GM23338 (cell line): ENCODE measurements at regions not wholly inside any gene's neighbourhood (a gene's known extent, or its start where the extent isn't known, plus 50 kb on each side); places are given as distances from the start of the nearest gene placed in this dataset.

Experiments used
- ATAC-seq: fragments of 200-7000 bp; cut with Tn5 transposase; 3 replicates; pipeline ENCODE4 v1.9.1; 2020
- DNase-seq: peaks from one replicate; pipeline ENCODE4 v3.0.0-alpha.2; 2015; ENCODE audit warnings: low spot score
- H2AFZ ChIP-seq: fragments of 200-600 bp; sonication (generic); 2 replicates; pipeline ENCODE4 v1.8.0; 2016; ENCODE audit warnings: antibody characterized with exemption, mild to moderate bottlenecking, moderate library complexity
- H3F3A ChIP-seq: fragments of 200-600 bp; sonication (generic); replicated peaks from 2 replicates; pipeline ENCODE4 v1.8.0; 2017; ENCODE audit warnings: antibody characterized with exemption, mixed run types, low read depth
- H3K27ac ChIP-seq: fragments of 200-600 bp; sonication (generic); 2 replicates; pipeline ENCODE4 v1.6.1; 2016; ENCODE audit warnings: low read depth
- H3K27me3 ChIP-seq: fragments of 200-600 bp; sonication (generic); 2 replicates; pipeline ENCODE4 v1.8.0; 2016; ENCODE audit warnings: mild to moderate bottlenecking, mixed run types, moderate library complexity; ENCODE audit not compliant: insufficient read depth
- H3K36me3 ChIP-seq: fragments of 200-600 bp; sonication (generic); 2 replicates; pipeline ENCODE4 v1.8.0; 2016; ENCODE audit warnings: mild to moderate bottlenecking; ENCODE audit not compliant: insufficient read depth
- H3K4me1 ChIP-seq: fragments of 200-600 bp; sonication (generic); 2 replicates; pipeline ENCODE4 v1.8.0; 2016; ENCODE audit warnings: mild to moderate bottlenecking, moderate library complexity; ENCODE audit not compliant: insufficient read depth
- H3K4me2 ChIP-seq: fragments of 200-600 bp; sonication (generic); 2 replicates; pipeline ENCODE4 v1.7.1; 2017; ENCODE audit warnings: mixed run types
- H3K4me3 ChIP-seq: fragments of 200-600 bp; sonication (generic); 2 replicates; pipeline ENCODE4 v1.6.1; 2016; ENCODE audit warnings: mixed run types
- H3K79me2 ChIP-seq: fragments of 200-600 bp; sonication (generic); replicated peaks from 2 replicates; pipeline ENCODE4 v1.8.0; 2017; ENCODE audit warnings: mild to moderate bottlenecking; ENCODE audit not compliant: insufficient read depth
- H3K9me2 ChIP-seq: fragments of 200-600 bp; sonication (generic); 2 replicates; pipeline ENCODE4 v1.8.0; 2017; ENCODE audit not compliant: insufficient read depth
- H4K20me1 ChIP-seq: fragments of 200-600 bp; sonication (generic); replicated peaks from 2 replicates; pipeline ENCODE4 v1.8.0; 2017; ENCODE audit warnings: mild to moderate bottlenecking; ENCODE audit not compliant: insufficient read depth
- H3K27ac Mint-ChIP-seq: 2 replicates; pipeline ENCODE4 v1.8.0; 2020; ENCODE audit warnings: inconsistent platforms, mild to moderate bottlenecking, moderate library complexity, mixed read lengths
- H3K27me3 Mint-ChIP-seq: 3 replicates; pipeline ENCODE4 v1.8.0; 2022; ENCODE audit warnings: low read depth, mild to moderate bottlenecking, moderate library complexity, mixed read lengths, inconsistent platforms; ENCODE audit not compliant: insufficient read depth, poor library complexity
- H3K36me3 Mint-ChIP-seq: 3 replicates; pipeline ENCODE4 v1.8.0; 2021; ENCODE audit warnings: low read depth, mild to moderate bottlenecking, inconsistent platforms, moderate library complexity, mixed read lengths
- H3K4me1 Mint-ChIP-seq: 3 replicates; pipeline ENCODE4 v1.8.0; 2020; ENCODE audit warnings: mild to moderate bottlenecking, inconsistent platforms, mixed read lengths
- H3K4me3 Mint-ChIP-seq: 3 replicates; pipeline ENCODE4 v1.8.0; 2021; ENCODE audit warnings: moderate library complexity, mild to moderate bottlenecking, inconsistent platforms, mixed read lengths
- H3K9me3 Mint-ChIP-seq: 3 replicates; pipeline ENCODE4 v1.8.0; 2020; ENCODE audit warnings: moderate library complexity, mild to moderate bottlenecking, inconsistent platforms, mixed read lengths
- CREB1 ChIP-seq: fragments of 250-450 bp; sonication (Bioruptor Pico); IDR thresholded peaks from 2 replicates; pipeline ENCODE4 v1.5.0; 2020; ENCODE audit warnings: low read depth, mild to moderate bottlenecking, moderate library complexity
- EZH2 ChIP-seq: fragments of 200-600 bp; sonication (generic); IDR thresholded peaks from one replicate; pipeline ENCODE4 v1.8.0; 2017; ENCODE audit warnings: antibody characterized with exemption, mild to moderate bottlenecking, low read depth; ENCODE audit not compliant: unreplicated experiment
- EZH2phosphoT487 ChIP-seq: fragments of 200-600 bp; sonication (generic); IDR thresholded peaks from one replicate; pipeline ENCODE4 v1.8.1; 2018; ENCODE audit warnings: antibody characterized with exemption; ENCODE audit not compliant: unreplicated experiment
- JUNB ChIP-seq: IDR thresholded peaks from one replicate; pipeline ENCODE4 v1.6.1; 2016; ENCODE audit warnings: antibody characterized with exemption; ENCODE audit not compliant: unreplicated experiment
- NANOG ChIP-seq: IDR thresholded peaks from 2 replicates; pipeline ENCODE4 v1.6.1; 2016; ENCODE audit warnings: antibody characterized with exemption, borderline replicate concordance
- POLR2AphosphoS5 ChIP-seq: IDR thresholded peaks from 2 replicates; pipeline ENCODE4 v1.6.1; 2016; ENCODE audit warnings: antibody characterized with exemption, low read depth
- STAT1 ChIP-seq: IDR thresholded peaks from one replicate; pipeline ENCODE4 v1.6.1; 2016; ENCODE audit warnings: antibody characterized with exemption; ENCODE audit not compliant: unreplicated experiment
- ZNF114 ChIP-seq: fragments of 250-450 bp; sonication (Bioruptor Pico); IDR thresholded peaks from 2 replicates; pipeline ENCODE4 v1.5.0; 2020; ENCODE audit warnings: mild to moderate bottlenecking, moderate library complexity
- ZNF331 ChIP-seq: fragments of 250-450 bp; sonication (Bioruptor Pico); IDR thresholded peaks from 2 replicates; pipeline ENCODE4 v1.5.0; 2020; ENCODE audit warnings: low read depth, mild to moderate bottlenecking, moderate library complexity
- TF ChIP-seq, protein P1 (sequence below): IDR thresholded peaks from 2 replicates; pipeline ENCODE4 v1.6.1; 2016; ENCODE audit warnings: antibody characterized with exemption
- TF ChIP-seq, protein P2 (sequence below): fragments of 250-450 bp; sonication (Bioruptor Pico); IDR thresholded peaks from 2 replicates; pipeline ENCODE4 v1.5.0; 2020; ENCODE audit warnings: mild to moderate bottlenecking, moderate library complexity
- TF ChIP-seq, protein P3 (sequence below), 2 experiments: fragments of 200-600 bp in 1 of 2; sonication (generic) in 1 of 2; conservative IDR thresholded peaks; 2 replicates each; pipeline versions ENCODE4 v1.5.1 to v1.6.1; 2016 to 2017; ENCODE audit warnings: antibody characterized with exemption in 2 of 2, low read depth in 2 of 2, mild to moderate bottlenecking in 2 of 2, moderate library complexity in 1 of 2
- TF ChIP-seq, protein P4 (sequence below): IDR thresholded peaks from one replicate; pipeline ENCODE4 v1.6.1; 2018; ENCODE audit warnings: antibody characterized with exemption; ENCODE audit not compliant: unreplicated experiment

DNA sequence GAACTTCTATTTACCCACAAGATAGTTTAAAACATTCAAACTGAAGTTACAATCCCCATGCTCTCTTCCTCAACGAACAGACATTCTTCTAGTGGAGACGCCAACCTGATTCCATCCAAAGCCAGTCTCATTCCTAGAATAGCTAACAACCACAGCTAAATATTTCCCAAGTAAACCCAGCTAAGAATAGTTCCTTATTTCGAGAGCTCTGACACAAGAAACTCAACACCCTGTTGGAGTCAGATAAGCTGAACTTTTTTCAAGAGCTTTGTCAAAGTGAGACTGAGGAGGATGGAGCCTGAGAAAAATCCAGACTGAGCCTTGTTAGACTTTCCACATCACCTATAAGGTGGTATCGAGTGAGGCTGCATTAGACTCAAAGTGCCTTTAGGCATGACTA lies 56.7 kb upstream of the RPS23 start:
- H2AFZ ChIP-seq = peak overlapping the region; percentile 16; the same call in 1 of the 2 replicates
- H3K27ac Mint-ChIP-seq = no peak overlapping the region

More for the DNA sequence above, 56.7 kb upstream of the RPS23 start:
- ATAC-seq (no peak), DNase-seq (no peak)
- no peaks in the 10 kb centered on the region for H4K20me1 ChIP-seq
- no peaks in the 10 kb centered on the region for H3K4me1 Mint-ChIP-seq
- H3K4me2 ChIP-seq = no peak overlapping the region
- no peaks in the 10 kb centered on the region for H3K36me3 Mint-ChIP-seq
- no peak overlapping the region for H3K27ac ChIP-seq
- no peaks in the 10 kb centered on the region for H3F3A ChIP-seq
- no peaks in the 10 kb centered on the region for H3K9me3 Mint-ChIP-seq
- peaks cover 3% of the 10 kb centered on the region for H3K27me3 Mint-ChIP-seq
- H3K4me3 ChIP-seq = no peak overlapping the region
- no peak overlapping the region for H3K4me3 Mint-ChIP-seq
- no peaks in the 10 kb centered on the region for H3K36me3 ChIP-seq
- TF ChIP-seq, protein P1, sequence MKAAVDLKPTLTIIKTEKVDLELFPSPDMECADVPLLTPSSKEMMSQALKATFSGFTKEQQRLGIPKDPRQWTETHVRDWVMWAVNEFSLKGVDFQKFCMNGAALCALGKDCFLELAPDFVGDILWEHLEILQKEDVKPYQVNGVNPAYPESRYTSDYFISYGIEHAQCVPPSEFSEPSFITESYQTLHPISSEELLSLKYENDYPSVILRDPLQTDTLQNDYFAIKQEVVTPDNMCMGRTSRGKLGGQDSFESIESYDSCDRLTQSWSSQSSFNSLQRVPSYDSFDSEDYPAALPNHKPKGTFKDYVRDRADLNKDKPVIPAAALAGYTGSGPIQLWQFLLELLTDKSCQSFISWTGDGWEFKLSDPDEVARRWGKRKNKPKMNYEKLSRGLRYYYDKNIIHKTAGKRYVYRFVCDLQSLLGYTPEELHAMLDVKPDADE = no peak
- TF ChIP-seq ZNF331 (CRISPR knock-in tag) = no peak
- no peak for TF ChIP-seq STAT1
- no peak for TF ChIP-seq JUNB
- no peak for TF ChIP-seq NANOG
- TF ChIP-seq, protein P2, sequence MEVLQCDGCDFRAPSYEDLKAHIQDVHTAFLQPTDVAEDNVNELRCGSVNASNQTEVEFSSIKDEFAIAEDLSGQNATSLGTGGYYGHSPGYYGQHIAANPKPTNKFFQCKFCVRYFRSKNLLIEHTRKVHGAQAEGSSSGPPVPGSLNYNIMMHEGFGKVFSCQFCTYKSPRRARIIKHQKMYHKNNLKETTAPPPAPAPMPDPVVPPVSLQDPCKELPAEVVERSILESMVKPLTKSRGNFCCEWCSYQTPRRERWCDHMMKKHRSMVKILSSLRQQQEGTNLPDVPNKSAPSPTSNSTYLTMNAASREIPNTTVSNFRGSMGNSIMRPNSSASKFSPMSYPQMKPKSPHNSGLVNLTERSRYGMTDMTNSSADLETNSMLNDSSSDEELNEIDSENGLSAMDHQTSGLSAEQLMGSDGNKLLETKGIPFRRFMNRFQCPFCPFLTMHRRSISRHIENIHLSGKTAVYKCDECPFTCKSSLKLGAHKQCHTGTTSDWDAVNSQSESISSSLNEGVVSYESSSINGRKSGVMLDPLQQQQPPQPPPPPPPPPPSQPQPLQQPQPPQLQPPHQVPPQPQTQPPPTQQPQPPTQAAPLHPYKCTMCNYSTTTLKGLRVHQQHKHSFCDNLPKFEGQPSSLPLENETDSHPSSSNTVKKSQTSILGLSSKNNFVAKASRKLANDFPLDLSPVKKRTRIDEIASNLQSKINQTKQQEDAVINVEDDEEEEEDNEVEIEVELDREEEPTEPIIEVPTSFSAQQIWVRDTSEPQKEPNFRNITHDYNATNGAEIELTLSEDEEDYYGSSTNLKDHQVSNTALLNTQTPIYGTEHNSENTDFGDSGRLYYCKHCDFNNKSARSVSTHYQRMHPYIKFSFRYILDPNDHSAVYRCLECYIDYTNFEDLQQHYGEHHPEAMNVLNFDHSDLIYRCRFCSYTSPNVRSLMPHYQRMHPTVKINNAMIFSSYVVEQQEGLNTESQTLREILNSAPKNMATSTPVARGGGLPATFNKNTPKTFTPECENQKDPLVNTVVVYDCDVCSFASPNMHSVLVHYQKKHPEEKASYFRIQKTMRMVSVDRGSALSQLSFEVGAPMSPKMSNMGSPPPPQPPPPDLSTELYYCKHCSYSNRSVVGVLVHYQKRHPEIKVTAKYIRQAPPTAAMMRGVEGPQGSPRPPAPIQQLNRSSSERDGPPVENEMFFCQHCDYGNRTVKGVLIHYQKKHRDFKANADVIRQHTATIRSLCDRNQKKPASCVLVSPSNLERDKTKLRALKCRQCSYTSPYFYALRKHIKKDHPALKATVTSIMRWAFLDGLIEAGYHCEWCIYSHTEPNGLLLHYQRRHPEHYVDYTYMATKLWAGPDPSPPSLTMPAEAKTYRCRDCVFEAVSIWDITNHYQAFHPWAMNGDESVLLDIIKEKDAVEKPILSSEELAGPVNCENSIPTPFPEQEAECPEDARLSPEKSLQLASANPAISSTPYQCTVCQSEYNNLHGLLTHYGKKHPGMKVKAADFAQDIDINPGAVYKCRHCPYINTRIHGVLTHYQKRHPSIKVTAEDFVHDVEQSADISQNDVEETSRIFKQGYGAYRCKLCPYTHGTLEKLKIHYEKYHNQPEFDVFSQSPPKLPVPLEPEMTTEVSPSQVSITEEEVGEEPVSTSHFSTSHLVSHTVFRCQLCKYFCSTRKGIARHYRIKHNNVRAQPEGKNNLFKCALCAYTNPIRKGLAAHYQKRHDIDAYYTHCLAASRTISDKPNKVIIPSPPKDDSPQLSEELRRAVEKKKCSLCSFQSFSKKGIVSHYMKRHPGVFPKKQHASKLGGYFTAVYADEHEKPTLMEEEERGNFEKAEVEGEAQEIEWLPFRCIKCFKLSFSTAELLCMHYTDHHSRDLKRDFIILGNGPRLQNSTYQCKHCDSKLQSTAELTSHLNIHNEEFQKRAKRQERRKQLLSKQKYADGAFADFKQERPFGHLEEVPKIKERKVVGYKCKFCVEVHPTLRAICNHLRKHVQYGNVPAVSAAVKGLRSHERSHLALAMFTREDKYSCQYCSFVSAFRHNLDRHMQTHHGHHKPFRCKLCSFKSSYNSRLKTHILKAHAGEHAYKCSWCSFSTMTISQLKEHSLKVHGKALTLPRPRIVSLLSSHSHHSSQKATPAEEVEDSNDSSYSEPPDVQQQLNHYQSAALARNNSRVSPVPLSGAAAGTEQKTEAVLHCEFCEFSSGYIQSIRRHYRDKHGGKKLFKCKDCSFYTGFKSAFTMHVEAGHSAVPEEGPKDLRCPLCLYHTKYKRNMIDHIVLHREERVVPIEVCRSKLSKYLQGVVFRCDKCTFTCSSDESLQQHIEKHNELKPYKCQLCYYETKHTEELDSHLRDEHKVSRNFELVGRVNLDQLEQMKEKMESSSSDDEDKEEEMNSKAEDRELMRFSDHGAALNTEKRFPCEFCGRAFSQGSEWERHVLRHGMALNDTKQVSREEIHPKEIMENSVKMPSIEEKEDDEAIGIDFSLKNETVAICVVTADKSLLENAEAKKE (CRISPR knock-in tag) = no peak
- no peak for TF ChIP-seq EZH2phosphoT487
- TF ChIP-seq EZH2 = no peak
- no peak for TF ChIP-seq CREB1
- TF ChIP-seq ZNF114 (CRISPR knock-in tag) = no peak
- no peak for TF ChIP-seq POLR2AphosphoS5
- TF ChIP-seq, protein P3, sequence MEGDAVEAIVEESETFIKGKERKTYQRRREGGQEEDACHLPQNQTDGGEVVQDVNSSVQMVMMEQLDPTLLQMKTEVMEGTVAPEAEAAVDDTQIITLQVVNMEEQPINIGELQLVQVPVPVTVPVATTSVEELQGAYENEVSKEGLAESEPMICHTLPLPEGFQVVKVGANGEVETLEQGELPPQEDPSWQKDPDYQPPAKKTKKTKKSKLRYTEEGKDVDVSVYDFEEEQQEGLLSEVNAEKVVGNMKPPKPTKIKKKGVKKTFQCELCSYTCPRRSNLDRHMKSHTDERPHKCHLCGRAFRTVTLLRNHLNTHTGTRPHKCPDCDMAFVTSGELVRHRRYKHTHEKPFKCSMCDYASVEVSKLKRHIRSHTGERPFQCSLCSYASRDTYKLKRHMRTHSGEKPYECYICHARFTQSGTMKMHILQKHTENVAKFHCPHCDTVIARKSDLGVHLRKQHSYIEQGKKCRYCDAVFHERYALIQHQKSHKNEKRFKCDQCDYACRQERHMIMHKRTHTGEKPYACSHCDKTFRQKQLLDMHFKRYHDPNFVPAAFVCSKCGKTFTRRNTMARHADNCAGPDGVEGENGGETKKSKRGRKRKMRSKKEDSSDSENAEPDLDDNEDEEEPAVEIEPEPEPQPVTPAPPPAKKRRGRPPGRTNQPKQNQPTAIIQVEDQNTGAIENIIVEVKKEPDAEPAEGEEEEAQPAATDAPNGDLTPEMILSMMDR (conservative IDR thresholded peaks at IDR 0.05; ENCODE audit: low read depth in 2 of 2) = no peak
- TF ChIP-seq, protein P4, sequence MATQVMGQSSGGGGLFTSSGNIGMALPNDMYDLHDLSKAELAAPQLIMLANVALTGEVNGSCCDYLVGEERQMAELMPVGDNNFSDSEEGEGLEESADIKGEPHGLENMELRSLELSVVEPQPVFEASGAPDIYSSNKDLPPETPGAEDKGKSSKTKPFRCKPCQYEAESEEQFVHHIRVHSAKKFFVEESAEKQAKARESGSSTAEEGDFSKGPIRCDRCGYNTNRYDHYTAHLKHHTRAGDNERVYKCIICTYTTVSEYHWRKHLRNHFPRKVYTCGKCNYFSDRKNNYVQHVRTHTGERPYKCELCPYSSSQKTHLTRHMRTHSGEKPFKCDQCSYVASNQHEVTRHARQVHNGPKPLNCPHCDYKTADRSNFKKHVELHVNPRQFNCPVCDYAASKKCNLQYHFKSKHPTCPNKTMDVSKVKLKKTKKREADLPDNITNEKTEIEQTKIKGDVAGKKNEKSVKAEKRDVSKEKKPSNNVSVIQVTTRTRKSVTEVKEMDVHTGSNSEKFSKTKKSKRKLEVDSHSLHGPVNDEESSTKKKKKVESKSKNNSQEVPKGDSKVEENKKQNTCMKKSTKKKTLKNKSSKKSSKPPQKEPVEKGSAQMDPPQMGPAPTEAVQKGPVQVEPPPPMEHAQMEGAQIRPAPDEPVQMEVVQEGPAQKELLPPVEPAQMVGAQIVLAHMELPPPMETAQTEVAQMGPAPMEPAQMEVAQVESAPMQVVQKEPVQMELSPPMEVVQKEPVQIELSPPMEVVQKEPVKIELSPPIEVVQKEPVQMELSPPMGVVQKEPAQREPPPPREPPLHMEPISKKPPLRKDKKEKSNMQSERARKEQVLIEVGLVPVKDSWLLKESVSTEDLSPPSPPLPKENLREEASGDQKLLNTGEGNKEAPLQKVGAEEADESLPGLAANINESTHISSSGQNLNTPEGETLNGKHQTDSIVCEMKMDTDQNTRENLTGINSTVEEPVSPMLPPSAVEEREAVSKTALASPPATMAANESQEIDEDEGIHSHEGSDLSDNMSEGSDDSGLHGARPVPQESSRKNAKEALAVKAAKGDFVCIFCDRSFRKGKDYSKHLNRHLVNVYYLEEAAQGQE = no peak
- no peaks in the 10 kb centered on the region for H3K9me2 ChIP-seq
- no peaks in the 10 kb centered on the region for H3K27me3 ChIP-seq
- H3K4me1 ChIP-seq = 0 out of 2 replicates have a peak, but pooled peaks cover 4% of the 10 kb centered on the region
- no peaks in the 10 kb centered on the region for H3K79me2 ChIP-seq
